Peyer's patch (tissue), 4 donors: ENCODE measurements at regions not wholly inside any gene's neighbourhood (a gene's known extent, or its start where the extent isn't known, plus 50 kb on each side); places are given as distances from the start of the nearest gene placed in this dataset.

ENCODE experiments used
- DNase-seq, 3 donors: peaks; one replicate each; pipeline ENCODE4 v3.0.0-alpha.2; 2017 to 2019
- H3K27ac ChIP-seq, 4 donors: fragments of 200-600 bp; sonication (generic); one replicate each; pipeline ENCODE4 v1.5.1; 2016 to 2019
- H3K27me3 ChIP-seq, 2 donors: fragments of 200-600 bp; sonication (generic); one replicate each; pipeline ENCODE4 v1.5.1; 2019
- H3K36me3 ChIP-seq, 3 donors: fragments of 200-600 bp; sonication (generic); one replicate each; pipeline ENCODE4 v1.5.1; 2016 to 2019
- H3K4me1 ChIP-seq, 4 donors: fragments of 200-600 bp; sonication (generic); one replicate each; pipeline ENCODE4 v1.5.1; 2016 to 2019
- H3K4me3 ChIP-seq, 4 donors: fragments of 200-600 bp; sonication (generic); 1 replicate in 3 of 4; 2 replicates in 1 of 4; pipeline ENCODE4 v1.5.1; 2016 to 2019; ENCODE audit warnings: mild to moderate bottlenecking in 1 of 4
- H3K9me3 ChIP-seq, 4 donors: fragments of 200-600 bp; sonication (generic); one replicate each; pipeline ENCODE4 v1.5.1; 2016 to 2019; ENCODE audit warnings: mild to moderate bottlenecking in 1 of 4
- POLR2A ChIP-seq, 2 donors: fragments of 450-650 bp; IDR thresholded peaks; one replicate each; pipeline ENCODE4 v1.5.1; 2017; ENCODE audit warnings: antibody characterized with exemption in 2 of 2, mild to moderate bottlenecking in 2 of 2, moderate library complexity in 2 of 2
- TF ChIP-seq, protein P1 (sequence below), 6 experiments: fragments of 450-650 bp in 4 of 6; fragments of 200-600 bp in 2 of 6; sonication (generic) in 1 of 6; IDR thresholded peaks; one replicate each; pipeline ENCODE4 v1.5.1; 2017 to 2019; ENCODE audit warnings: antibody characterized with exemption in 6 of 6, mild to moderate bottlenecking in 3 of 6, moderate library complexity in 1 of 6

DNA sequence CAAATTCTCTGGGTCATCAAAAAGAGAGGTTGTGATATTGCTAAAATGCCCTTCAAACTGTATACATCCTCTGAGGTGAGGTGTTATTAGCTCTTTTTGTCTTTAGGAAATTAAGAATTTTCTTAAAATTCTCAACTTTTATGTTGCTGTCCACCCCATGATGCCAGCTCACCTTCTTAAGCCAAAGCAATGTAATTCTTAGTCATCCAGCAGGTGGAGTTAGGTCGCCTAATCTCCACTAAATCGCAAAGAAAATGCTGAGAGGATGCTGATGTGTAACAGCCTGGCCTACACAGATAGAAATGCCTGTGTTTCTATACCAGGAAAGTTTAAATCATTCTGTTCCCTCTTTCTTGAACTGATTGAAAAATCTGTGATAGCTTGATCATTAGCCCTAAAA is 770.2 kb upstream of the ALCAM start:
- no peaks in the 10 kb centered on the region for H3K4me1 ChIP-seq
- DNase-seq: no peak

DNA sequence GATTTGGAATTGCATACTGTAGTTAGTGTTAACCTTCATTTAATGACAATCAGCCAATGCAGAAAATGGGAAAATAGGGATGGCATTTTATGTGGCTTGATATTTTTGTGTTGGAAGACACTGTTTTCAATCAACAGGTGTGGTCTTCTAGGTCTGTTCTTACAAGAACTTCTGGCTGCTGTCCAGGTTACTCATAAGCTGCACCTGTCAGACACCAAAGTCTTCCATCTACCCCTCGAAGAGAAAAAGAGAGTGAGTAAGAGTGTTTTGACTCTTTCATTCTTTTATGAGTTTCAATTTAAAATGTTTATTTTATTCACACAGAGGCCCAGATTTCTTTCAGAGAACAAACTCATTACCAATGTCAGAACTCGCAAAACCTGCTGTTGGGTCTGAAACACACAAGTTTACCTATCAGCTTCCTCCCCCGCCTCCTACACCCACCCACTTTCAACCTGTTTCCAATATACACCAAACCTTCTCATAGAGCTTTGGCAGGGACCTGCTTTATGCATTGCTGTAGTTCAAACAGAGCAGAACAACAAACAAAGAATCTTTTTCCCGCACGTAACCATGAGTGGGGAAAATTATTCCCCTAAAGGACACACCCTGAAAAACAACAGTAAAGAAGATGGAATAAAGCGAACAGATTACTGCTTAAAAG is 767.7 kb upstream of the ALCAM start:
- DNase-seq: no peak
- Histone ChIP-seq H3K4me3 (no peak overlapping the region), H3K4me1 (no peaks in the 10 kb centered on the region), H3K27ac (no peak overlapping the region), H3K9me3 (no peaks in the 10 kb centered on the region), H3K27me3 (no peaks in the 10 kb centered on the region), H3K36me3 (no peaks in the 10 kb centered on the region)
- TF ChIP-seq, protein P1, sequence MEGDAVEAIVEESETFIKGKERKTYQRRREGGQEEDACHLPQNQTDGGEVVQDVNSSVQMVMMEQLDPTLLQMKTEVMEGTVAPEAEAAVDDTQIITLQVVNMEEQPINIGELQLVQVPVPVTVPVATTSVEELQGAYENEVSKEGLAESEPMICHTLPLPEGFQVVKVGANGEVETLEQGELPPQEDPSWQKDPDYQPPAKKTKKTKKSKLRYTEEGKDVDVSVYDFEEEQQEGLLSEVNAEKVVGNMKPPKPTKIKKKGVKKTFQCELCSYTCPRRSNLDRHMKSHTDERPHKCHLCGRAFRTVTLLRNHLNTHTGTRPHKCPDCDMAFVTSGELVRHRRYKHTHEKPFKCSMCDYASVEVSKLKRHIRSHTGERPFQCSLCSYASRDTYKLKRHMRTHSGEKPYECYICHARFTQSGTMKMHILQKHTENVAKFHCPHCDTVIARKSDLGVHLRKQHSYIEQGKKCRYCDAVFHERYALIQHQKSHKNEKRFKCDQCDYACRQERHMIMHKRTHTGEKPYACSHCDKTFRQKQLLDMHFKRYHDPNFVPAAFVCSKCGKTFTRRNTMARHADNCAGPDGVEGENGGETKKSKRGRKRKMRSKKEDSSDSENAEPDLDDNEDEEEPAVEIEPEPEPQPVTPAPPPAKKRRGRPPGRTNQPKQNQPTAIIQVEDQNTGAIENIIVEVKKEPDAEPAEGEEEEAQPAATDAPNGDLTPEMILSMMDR (IDR thresholded peaks at IDR 0.05): no peak
- no peak for TF ChIP-seq POLR2A (IDR thresholded peaks at IDR 0.05)

More for the DNA sequence above, 770.2 kb upstream of the ALCAM start:
- Histone ChIP-seq H3K27me3 (no peaks in the 10 kb centered on the region), H3K9me3 (no peaks in the 10 kb centered on the region), H3K27ac (no peak overlapping the region), H3K4me3 (no peak overlapping the region), H3K36me3 (no peaks in the 10 kb centered on the region)
- TF ChIP-seq POLR2A (IDR thresholded peaks at IDR 0.05): no peak
- TF ChIP-seq, protein P1 (IDR thresholded peaks at IDR 0.05): peak in 4 of 6 experiments; percentile 35 to 46 (median 43)

DNA sequence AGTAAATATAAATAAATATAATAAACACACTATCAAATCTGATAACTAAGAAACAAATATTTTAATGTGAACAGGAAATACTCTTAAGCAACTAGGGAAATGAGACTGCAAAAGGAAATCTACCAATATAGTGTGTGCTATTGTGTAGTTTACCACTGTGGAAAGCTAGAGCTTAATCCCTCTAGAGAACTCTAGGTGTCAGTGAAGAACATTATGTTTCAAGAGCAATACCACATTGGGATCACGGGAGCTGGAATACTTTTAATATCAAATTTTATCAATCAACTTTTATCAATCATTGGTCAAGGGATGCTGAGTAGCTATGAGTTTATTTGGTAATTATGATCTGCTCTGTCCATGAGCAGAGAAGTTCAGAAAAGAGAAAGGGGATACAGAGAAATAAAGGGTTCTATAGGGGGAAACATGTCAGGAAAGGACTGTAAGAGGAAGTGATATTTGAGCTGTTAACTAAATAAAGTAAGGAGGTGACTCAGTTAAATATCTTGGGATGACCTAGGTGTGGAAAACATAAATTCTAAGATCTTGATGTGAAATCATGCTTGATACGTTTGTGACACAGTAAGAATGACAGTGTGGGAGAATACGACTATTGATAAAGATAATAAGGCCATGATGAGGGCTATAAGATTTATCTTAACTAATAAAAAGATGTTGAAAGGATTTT is 762.2 kb upstream of the ALCAM start:
- Histone ChIP-seq H3K27me3 (no peaks in the 10 kb centered on the region), H3K27ac (no peak overlapping the region), H3K36me3 (no peaks in the 10 kb centered on the region), H3K4me3 (no peak overlapping the region), H3K9me3 (no peaks in the 10 kb centered on the region), H3K4me1 (no peaks in the 10 kb centered on the region)
- TF ChIP-seq, protein P1 (IDR thresholded peaks at IDR 0.05): no peak
- no peak for TF ChIP-seq POLR2A (IDR thresholded peaks at IDR 0.05)
- no peak for DNase-seq

DNA sequence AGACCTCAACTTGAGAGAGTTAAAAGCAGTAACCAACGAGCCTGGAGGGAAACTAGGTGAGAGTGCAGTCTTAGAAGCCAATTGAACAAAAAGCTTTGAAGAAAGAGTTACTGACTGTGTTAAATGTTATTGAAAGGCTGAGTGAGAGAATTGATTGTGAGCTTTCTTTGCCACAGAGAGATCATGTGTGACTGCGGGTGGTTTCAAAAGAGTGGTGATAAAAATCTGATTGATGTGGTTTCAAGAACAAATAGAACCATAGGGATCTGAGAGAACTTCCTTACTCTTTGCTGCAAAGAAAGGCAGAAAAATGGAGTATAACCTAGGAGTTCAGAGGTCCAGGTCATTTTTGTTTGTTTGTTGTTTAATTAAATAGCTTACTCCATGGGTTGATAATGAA is 759.9 kb upstream of the ALCAM start:
- Histone ChIP-seq H3K36me3 (no peaks in the 10 kb centered on the region), H3K4me3 (no peak overlapping the region), H3K27ac (no peak overlapping the region), H3K9me3 (no peaks in the 10 kb centered on the region), H3K27me3 (no peaks in the 10 kb centered on the region), H3K4me1 (no peaks in the 10 kb centered on the region)
- TF ChIP-seq POLR2A (IDR thresholded peaks at IDR 0.05): no peak
- TF ChIP-seq, protein P1 (IDR thresholded peaks at IDR 0.05): no peak
- DNase-seq: no peak

DNA sequence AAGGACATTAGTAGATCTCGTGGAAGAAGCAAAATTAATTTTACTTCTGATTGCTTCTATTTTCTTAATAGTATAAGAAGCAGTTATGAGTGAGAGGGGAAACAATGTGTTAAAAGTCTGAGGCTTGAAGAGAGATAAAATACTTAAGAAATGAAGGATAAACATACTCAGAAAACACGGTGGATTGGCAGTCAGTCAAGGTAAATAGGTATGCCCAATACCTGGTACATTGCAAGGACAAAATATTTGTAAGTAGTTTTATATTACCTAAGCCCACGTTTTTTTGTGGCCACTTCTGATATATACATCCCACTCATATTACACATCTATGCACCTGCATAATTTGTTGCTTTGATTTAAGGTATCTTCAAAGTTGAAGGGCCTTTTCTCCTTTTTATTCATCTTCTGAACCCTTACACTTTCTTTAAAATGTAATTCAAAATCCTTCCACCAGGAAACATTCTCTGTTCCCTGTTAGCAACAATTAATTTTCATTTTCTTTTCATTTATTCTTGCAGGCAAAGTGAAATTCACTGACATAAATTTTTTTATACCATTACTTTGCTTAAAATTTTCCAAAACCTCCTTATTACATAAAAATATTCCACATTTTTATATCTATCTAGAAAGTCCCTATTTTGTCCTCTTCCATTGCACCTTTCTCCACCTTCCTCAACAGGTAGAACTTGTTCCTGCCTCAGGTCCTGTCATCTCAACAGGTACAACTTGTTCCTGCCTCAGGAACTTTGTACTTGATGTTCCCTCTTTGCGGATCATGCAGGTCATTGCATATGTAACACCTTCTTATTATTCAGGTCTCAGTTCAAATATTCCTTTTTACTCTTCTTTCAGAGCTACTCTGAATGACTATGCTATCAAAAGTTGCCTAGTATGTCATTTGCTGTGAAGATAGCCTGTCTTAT is 755.7 kb upstream of the ALCAM start:
- Histone ChIP-seq H3K27me3 (no peaks in the 10 kb centered on the region), H3K27ac (no peak overlapping the region), H3K4me1 (no peaks in the 10 kb centered on the region), H3K9me3 (no peaks in the 10 kb centered on the region), H3K4me3 (no peak overlapping the region), H3K36me3 (no peaks in the 10 kb centered on the region)
- TF ChIP-seq, protein P1 (IDR thresholded peaks at IDR 0.05): peak in 1 of 6 experiments; percentile 11
- no peak for TF ChIP-seq POLR2A (IDR thresholded peaks at IDR 0.05)
- DNase-seq: no peak
